Medulla oblongata (tissue), 1 donor: ENCODE measurements at regions not wholly inside any gene's neighbourhood (a gene's known extent, or its start where the extent isn't known, plus 50 kb on each side); places are given as distances from the start of the nearest gene placed in this dataset.
A peak's percentile ranks its signal among the peaks of the same experiment; 100 is the strongest.
"Not testable (repeated sequence)": the region's sequence is repeated elsewhere in the genome, so short reads cannot be mapped to it uniquely, and the experiment has no call there.

ENCODE experiments used
- DNase-seq: peaks from one replicate; pipeline ENCODE4 v3.0.0-alpha.2; 2015; ENCODE audit errors: extremely low spot score

- no peak for DNase-seq
Measured at GRCh38 chr13:44302940-44303575, 70.6 kb upstream of the SERP2 start.

GRCh38 chr13:44303681-44304432 is 69.8 kb upstream of the SERP2 start:
- DNase-seq: peak; percentile 44

DNA sequence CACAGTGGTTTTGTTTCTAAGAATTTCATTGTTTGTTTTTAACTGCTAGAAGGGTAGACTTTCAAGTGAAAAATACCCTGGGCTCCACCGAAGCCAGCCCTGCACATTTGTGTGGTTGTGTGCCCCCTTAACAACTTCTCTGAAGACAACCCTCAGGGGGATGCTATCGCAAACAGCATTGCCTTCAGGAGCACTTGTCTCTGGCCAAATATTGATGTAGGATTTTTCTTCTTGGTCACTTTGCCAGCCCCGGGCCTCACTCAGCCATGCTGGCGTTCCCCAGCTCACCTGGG is 69.2 kb upstream of the SERP2 start:
- DNase-seq: no peak

DNA sequence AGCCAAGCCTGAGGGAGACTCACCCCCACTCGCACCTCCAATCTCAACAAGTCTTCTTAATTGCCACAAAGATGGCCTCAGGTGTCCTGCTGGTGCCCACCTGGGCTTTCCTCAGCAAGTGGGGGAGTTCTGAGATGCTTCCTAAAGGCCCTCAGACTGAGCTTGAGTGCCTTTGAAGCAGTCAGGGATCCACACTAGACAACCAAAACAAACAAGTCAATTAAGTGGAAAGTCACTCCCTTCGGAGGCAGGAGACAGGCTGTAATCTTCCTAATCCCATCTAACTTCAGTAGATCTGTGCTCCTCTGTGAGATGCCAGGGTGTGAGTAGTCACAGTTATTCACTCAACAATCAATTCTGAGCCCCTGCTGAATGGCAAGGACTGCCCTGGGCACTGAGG is 68.3 kb upstream of the SERP2 start:
- DNase-seq: no peak

DNA sequence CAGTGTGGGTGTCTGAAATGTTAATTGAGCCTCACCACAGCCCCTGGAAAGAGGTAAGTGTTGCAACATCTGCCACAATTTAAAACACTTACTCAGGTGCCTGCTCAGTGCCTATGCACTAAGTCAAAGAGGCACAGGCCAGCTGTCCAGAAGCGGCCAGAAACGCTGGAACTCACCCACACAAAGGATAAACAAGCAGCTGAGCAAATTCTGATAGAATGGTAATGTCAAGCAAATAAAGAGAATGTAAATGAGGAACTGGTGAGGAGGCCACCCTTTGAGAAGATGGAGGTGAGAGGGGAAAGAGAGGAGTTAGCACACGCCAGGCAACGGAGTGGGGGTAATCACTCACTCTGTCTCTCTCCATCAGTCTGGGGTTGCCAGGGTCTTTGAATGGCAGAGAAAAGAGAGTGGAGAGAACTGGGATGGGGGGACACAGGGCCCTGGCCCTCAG is 67.7 kb upstream of the SERP2 start:
- DNase-seq: no peak

DNA sequence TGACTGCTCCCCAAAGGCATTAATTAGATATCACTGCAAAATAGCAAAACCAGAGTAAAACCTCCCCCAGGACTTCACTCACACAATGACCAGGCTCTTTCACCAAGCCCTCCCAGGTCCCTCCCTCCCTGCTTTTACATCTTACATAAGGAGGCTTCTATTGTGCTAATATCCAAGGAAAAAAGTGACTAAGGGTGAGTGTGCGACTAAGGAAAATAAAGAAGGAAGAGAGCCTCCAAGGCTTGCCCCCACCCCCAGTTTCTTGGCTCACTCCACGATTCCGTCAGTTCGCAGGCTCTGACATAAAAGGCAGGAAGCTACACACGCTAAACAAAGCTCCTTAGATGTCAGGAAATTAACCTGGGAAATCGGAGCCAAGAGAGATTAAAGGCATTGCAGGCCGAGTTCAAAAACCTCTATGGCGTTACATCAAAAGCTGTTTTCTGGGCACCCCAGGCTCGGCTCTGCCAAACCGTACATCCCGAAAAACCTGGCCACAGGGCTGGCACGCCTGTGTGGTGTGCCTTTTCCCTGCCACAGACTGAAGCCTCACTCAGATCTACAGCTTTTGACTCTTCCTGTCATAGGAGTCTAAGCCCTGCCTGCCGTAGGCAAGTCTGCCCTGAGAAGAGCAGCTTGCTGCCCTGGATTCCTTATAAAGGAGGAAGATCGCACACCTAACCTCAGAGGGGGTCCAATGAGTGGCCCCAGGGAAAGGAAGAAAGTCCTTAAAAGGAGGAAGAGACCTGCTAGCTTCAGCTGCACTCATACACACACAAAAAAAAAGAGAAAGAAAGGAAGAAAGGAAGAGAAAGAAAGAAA is 67.0 kb upstream of the SERP2 start:
- DNase-seq: peak; percentile 62

DNA sequence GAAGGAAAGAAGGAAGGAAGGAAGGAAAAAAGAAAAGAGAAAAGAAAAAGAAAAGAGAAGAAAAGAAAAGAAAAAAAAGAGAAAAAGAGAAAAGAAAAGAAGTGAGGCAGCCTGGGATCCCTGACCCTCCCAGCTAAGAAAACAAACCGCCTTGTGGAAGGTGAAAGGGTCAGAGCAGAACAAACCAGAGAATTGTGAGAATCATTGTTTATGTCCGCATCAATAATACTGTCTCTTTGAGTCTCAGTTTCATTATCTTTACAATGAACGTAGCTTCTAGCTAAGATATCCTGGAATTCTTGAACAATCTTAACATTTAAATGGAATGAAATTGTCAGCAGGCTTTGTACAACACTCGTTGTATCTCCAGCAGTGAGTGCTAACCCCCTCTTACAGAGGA is 66.4 kb upstream of the SERP2 start:
- DNase-seq: no peak

DNA sequence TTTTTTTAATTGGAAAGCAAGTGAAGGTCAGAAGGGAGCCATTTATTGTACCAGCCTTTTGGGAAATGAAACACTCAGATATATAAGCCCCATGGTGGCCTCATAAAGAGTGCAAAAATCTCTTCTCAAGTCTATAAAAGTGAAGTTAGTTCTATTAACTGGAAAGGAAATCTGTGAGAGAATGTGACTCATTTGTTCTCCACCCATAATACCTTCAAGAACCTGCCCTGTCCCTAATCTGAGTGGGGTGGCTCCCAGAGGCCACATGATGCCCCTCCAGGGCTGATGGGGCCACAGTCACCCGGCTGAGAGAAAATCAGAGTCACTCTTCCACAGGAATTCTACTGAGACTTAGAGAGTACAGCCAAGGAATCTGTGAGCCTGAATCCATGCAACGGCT is 65.8 kb upstream of the SERP2 start:
- DNase-seq: no peak

GRCh38 chr13:44308352-44308751 is 65.3 kb upstream of the SERP2 start:
- no peak for DNase-seq

- DNase-seq: peak; percentile 51
Measured at GRCh38 chr13:44309794-44310757, 63.5 kb upstream of the SERP2 start.

GRCh38 chr13:44311011-44311780 is 62.4 kb upstream of the SERP2 start:
- no peak for DNase-seq

GRCh38 chr13:44312131-44312530 is 61.5 kb upstream of the SERP2 start:
- DNase-seq: no peak

GRCh38 chr13:44312834-44313551 is 60.6 kb upstream of the SERP2 start:
- DNase-seq: no peak

- DNase-seq: no peak
Measured at GRCh38 chr13:44313674-44314073, 60.0 kb upstream of the SERP2 start.

DNA sequence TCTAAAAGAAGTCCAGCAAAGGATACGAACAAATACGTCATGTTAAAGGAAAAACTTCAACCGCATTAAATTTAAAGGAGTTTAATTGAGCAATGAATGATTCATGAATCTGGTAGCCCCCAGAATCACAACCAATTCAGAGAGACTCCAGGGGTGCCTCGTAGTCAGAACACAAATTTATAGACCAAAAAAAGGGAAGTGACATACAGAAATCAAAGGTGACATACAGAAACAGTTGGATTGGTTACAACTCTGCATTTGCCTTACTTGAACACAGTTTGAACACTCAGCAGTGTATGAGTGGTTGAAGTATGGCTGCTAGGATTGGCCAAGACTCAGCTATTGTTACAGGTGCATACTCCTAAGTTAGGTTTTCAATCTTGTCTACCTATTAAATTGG is 59.5 kb upstream of the SERP2 start:
- DNase-seq: not testable (repeated sequence)

- DNase-seq: no peak
Measured at GRCh38 chr13:44317752-44318151, 55.9 kb upstream of the SERP2 start.

DNA sequence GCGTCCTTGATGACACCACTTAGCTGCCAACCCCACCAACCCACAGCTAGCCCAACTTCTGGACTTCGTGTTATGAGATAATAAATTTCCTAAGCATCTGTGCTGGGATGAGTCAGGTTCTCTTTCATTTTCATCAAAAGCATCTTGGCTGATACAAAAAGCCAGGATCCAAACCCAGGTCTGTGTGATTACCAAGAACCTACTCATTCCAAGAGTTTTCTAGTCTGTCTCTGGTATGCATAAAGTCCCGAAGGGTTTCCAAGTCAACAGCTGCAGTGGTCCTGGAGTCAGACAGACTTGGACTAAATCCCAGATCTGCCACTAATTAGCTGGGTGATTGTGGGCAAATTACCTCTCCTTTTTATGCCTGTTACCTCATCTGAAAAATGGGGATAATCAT is 55.5 kb upstream of the SERP2 start:
- DNase-seq: no peak

- DNase-seq: no peak
Measured at GRCh38 chr13:44320611-44321010, 53.0 kb upstream of the SERP2 start.

DNA sequence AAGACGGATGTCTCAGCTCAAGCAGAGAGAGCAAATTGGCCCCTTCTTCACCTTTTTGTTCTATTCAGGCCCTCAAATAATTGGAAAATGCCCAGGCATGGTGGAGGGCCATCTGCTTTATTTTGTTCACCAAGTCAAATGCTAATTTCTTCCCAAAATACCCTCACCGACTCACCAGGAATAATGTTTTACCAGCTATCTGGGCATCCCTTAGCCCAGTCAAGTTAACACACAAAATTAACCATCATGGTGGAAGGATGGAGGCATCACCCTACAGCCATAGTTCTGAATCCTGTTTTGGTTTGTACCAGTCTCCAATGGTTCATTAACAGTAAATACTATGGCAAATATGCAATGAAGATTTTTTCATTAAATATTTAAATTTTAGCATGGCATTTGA is 51.7 kb upstream of the SERP2 start:
- no peak for DNase-seq

DNA sequence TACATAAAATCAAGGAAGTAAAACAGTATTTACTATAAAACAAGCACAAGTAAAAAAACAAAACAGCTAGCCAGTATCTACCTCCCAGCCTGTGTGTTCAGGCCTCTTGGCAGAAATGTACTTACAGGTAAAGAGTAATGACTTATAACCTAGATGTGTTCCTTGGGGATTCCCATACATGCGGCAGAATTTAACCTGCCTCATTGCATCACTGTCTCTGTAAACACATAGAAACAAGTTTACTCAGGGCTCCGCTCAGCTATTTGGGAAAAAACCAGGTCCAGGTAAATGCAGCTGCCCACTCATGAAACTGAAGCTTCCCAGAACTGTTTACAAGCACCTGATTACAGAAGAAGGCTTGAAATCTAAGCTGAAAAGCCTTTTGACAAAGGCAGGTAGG is 50.7 kb upstream of the SERP2 start:
- no peak for DNase-seq
